Urothelium cell line (cell line): ENCODE measurements at regions not wholly inside any gene's neighbourhood (a gene's known extent, or its start where the extent isn't known, plus 50 kb on each side); places are given as distances from the start of the nearest gene placed in this dataset.
A peak's percentile ranks its signal among the peaks of the same experiment; 100 is the strongest.

Source experiments
- DNase-seq: peaks from one replicate; pipeline ENCODE4 v3.0.0; 2011; ENCODE audit warnings: low spot score, mixed read lengths
- FAIRE-seq: peaks from 2 replicates; lab custom pipeline; 2011; peaks lifted over from hg19 to GRCh38; lab: Jason Lieb, UNC

DNA sequence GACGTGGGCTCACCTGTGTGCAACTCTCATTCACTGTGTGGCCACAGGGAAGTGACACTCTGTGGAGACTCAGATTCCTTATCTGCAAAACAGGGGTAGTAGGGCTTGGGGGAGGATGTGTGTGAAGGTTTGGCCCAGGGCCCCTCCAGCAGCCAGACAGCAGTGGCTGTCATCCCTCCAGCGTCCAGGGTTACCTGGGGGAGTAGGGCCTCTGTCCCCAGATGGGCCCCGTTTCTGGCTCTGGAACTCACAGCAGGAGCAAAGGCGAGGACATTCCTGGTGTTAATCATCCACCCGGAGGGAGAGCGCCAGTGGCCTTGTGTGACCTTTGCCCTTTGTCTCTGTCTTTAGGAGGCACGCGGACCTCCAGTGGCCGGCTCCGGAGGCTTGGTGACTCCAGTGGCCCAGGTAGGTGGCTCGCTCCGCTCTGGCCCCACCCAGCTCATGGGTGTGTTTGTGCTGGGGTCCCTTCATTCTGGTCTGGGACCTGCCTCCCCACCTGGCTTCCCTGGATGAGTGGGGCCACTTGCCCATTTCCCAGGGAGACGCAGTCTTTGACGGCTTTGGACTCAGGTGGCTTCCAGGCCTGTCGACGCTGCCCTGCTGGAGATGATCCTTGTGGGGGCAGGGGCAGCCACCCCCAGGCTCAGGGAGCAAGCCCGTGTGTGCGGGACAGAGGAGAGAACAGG lies 166.2 kb downstream of the SEC14L1 start:
- DNase-seq = no peak
- FAIRE-seq = no peak

DNA sequence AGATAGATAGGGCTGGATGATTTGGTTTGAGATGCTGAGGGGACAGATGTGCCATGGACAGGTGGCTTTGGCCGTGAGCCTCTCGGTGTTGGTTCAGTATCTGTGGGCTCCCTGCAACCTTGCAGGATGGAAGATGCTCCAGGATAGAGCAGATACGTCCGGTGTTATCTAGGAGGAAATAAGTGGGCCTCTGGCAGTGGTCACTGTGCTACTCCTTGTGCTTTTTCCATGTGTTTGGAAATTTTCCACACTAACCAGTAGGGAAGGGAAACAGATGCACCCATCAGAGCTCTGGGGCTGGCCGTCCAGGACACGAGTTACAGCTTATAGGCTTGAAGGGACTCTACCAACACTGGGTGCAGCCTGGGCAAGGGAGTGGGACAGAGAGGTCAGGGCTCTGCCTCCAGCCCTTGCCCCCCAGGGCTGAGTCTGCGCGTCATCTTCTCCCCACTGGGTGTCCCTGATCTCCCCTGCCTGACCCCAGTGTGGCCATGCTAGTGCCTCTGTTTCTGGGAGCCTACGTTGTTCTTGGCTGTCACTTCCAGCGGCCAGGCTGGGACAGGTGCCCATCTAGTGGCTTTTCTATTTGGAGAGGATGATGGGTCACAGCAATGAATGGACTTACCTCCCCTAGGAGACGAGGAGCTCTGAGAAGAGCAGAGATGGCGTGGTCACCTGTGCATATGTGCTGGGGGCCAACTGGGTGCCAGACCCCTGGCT lies 166.9 kb downstream of the SEC14L1 start:
- DNase-seq (no peak), FAIRE-seq (no peak)

DNA sequence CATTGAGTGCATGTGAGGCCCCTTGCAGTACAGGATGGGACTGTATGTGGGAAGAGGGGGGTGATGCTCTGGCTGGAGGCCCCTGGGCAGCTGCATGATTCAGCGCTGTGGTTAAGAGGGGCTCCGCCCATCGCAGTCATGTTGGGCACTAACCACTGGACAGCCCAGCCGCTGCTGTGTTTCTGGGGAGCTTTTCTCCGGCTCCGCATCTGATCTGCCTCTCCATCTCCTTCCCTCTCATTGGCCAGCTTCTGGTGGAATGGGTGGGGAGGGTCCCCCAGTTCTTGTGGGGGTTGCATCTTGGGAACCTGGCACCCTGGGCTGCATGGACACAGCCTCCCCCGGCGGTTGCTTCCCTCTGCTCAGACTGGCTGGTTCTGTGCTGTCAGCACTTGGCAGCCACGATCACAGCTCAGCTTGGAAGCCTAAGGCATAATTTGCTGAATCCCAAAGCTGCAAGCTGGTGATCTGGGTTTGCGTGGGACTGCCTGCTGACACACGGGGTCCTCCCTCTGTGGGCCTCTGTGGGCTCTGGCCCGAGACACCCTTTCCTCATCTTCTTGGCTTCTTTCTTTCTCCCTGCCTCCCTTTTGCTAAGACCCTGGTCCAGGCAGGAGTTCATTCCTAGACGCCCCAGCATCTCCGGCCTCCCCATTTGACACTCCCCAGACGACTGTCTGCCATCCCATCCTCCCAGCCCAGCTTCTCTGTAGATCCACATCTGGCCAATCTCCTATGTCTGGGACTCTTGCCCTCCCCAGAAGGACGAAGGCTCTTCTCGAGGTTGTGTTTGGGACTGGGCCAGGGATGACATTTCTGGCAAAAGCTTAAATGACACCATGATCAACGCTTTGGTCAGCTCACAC lies 168.3 kb downstream of the SEC14L1 start:
- DNase-seq (peak; percentile 44), FAIRE-seq (peak; percentile 44)

DNA sequence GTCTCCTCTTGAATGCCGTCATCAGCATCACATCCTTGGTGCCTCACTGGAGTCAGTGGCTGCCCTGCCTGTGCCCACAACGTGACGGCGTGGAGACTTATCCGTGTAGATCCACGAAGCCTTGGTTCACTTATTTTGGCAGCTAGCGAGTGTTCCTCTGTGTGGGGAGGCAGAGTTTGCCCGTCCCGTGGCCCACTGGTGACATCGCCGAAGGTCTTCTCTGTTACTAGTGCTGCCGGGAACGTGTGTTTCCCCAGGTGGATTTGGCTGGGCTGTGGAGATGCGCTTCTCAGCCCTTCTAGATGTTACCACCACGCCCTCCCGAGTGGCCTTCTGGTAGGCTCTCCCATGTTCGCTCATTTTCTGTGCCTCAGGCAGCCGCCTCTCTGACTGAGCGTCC lies 169.6 kb downstream of the SEC14L1 start:
- DNase-seq = no peak

DNA sequence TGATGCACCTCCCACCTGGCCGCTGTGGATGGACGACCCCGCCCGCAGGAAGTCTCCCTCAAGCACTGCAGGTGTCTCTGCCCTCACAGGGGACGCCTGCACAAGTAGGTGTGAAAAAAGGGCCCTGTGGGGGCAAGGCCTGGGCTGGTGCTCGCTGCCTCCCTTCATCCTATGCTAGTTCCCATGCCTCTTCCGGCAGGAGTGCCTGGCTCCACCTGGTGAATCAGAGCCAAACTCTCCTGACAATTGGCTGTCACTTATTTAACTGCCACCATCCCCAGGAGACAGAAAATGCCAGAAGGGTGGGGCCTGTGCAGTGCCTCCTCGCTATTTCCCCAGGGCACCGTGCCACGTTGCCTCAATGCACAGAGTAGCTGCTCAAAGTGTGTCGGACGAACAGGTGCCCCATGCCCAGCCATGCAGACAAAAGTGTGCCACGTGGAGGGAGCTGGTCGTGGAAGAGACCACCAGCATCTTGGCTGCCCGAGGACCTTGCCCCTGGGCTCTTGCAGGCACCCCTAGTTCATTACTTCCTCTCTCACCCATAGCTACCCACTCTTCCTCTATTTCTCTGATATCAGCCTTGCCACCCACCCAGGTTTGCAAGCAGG lies 170.7 kb downstream of the SEC14L1 start:
- no peak for FAIRE-seq
- DNase-seq = no peak

More for the DNA sequence above, 169.6 kb downstream of the SEC14L1 start:
- peak; percentile 74 for FAIRE-seq

DNA sequence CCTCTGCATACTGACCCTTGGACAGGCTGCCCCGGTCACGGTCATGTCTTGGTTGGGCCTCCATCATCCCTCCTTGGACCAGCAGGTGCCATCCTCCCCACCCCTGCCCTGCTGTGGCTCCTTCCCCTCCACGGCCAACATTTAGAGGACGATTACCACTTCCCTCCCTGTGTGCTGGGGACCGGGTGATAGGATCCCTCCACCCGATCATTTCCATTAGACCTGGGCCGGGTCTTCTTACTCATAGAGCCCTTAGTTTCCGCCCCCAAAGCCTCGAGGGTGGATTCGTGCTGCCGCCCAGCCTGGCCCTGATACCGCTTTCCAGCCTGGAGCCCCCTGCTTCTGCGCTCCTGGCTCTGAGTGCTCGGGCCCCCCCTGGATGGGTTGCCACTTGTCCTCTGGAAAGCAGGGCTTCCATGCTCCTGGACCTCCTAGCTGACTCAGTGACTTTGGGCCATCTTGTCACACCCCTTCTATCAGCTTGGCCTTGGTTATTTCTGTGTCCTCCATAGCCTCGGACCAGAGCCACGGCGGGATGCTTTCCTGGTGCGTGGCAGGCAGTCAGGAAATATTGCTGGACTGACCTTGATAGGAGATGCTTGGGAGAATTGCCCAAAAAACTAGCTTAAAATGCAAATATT lies 171.4 kb downstream of the SEC14L1 start:
- FAIRE-seq (no peak), DNase-seq (no peak)

DNA sequence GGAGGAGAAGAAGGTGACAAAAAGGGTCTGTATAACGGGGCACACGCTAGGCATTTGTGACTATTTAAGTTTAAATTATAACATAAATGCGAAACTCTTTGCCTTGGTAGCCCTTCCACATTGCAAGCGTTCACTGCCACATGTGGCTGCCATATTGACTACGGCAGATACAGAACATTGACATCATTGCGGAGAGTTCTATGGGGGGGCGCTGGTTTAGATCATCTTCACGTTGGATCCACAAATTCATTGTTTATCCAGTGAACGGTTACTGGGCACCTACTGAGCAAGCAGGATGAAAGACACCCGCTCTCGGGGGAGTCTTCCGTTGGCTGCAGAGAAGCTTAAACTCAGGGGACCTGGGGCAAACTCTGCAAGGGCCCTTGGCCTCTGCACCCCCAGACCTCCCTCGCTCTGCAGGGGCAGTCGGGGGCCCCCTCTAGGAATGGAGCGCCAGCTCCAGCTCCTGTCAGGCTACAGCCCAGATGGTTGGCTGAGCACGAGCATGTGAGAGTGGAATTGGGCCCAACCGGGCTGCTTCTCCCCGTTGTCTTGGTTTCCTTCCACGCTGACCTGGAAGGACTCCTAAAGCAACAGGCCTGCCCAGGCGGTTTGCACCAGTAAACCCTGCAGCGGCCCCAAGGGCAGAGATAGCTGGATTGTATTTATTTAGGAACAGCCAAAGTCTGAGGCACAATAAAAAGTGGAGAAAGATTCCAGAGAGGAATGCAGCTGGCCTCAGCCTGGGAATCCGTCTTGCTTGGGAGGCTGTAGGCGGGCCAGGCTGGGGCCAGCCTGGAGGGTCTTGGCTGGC lies 172.2 kb downstream of the SEC14L1 start:
- DNase-seq (no peak), FAIRE-seq (no peak)

DNA sequence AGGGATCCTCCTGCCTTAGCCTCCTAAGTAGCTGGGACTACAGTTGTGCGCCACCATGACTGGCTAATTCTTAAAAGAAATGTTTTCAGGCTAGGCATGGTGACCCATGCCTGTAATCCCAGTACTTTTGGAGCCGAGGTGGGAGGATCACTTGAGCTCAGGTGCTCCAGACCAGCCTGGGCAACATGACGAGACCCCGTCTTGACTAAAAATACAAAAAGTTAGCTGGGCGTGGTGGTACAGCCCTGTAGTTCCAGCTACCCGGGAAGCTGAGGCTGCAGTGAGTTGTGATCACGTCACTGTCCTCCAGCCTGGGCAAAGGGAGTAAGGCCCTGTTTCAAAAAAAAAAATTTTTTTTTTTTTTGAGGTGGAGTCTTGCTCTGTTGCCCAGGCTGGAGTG lies 173.1 kb downstream of the SEC14L1 start:
- DNase-seq = no peak
- FAIRE-seq = no peak

DNA sequence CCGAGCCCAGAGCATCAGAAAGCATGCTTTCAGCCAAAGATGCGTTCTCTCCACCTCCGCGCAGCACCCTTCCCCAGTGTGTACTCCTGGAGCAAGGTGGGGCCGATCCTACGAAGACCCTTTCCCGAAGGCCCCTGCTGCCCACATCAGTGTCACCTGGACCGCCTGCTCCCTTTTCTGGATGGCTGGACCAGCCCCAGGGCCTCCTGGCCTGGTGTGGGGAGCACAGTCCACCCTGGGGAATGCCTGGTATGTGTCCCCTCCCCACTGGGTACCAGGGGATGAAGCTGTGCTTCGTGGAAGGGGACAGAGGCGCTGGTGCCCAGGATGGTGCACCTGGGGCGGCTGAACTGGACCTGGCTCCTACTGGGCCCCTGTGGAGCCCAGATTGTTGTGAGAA lies 173.8 kb downstream of the SEC14L1 start:
- FAIRE-seq = no peak

DNA sequence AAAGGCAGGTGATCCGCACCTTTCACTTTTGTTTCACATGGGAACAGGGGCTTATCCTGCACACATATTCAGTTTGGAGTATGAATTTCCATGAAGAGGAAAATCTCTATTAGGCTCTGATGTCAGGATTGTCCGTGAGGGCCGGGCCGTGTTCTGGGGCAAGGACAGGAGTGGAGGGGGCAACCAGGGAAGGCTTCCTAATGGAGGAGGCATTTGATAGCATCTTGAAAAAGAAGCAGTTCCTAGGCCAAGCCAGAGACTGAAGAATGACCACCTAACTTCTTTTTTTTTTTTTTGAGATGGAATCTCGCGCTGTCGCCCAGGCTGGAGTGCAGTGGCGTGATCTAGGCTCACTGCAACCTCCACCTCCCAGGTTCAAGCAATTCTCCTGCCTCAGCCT lies 174.2 kb downstream of the SEC14L1 start:
- FAIRE-seq (no peak), DNase-seq (no peak)

More for the DNA sequence above, 173.8 kb downstream of the SEC14L1 start:
- no peak for DNase-seq

DNA sequence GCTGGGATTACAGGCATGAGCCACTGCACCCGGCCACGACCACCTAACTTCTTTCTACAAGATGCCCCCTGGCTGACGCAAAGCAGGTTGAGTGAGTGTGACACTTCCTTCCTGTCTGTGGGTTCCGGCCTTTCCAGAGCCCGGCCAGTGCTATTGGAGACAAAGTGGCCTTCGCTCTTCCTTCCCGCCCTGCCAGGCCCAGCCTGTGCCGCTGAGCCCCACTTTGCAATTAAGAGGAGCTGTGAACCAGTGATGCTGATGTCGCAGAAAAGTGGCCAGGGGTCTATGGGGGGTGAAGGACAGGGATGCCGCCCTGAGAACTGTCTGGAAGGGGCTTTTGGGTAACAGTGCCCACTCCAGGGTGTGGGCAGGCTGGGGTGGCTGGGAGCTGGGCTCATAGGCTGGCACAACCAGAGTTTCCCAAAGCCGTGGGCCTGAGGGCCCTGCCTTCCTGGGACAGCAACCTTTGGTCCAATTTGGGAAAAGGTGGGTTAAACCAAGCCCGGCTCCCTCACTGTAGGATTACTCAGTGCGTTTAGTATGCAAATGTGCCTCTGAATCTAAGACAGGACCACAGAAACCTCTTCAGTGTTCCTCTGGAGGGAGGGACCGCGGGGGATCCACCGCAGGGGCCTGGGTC lies 174.9 kb downstream of the SEC14L1 start:
- FAIRE-seq = no peak
- peak; percentile 40 for DNase-seq

DNA sequence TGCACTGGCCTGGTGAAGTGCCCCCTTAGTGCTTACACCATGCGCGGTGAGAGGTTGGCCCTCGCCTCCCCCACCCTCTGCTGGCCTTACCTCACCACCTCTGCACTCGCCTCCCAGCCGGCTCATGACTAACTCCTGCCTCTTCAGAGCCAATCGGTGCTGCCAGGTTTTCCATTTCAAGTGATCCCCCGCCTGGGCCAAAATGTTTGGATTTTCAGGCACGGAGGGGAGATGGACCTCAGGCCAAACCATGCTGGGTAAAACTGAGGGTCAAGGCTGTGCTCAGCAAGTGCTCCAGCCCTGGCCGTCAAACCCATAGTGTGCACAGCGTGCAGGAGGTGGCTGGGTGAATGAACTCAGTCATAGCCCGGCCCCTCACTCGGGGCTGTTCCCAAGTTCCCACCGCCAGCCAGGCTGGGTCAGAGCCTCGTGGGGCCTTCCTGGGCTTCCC lies 175.4 kb downstream of the SEC14L1 start:
- DNase-seq (peak; percentile 83), FAIRE-seq (peak; percentile 65)

DNA sequence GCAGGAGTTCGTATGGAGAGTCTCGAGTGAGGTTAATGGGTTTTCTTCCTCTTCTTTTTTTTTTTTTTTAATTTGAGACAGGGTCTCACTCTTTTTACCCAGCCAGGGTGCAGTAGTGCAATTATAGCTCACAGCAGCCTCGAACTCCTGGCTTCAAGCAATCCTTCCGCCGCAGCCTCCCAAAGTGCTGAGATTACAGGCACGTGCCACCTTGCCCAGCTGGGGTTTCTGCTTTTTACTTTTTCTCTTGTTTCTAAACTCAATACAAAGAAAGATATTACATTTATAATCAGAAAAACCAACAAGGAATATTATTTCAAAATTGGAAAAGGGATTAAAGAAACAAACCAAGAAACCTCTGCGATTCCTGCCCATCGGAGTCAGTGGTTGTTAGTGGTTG lies 175.9 kb downstream of the SEC14L1 start:
- no peak for FAIRE-seq

DNA sequence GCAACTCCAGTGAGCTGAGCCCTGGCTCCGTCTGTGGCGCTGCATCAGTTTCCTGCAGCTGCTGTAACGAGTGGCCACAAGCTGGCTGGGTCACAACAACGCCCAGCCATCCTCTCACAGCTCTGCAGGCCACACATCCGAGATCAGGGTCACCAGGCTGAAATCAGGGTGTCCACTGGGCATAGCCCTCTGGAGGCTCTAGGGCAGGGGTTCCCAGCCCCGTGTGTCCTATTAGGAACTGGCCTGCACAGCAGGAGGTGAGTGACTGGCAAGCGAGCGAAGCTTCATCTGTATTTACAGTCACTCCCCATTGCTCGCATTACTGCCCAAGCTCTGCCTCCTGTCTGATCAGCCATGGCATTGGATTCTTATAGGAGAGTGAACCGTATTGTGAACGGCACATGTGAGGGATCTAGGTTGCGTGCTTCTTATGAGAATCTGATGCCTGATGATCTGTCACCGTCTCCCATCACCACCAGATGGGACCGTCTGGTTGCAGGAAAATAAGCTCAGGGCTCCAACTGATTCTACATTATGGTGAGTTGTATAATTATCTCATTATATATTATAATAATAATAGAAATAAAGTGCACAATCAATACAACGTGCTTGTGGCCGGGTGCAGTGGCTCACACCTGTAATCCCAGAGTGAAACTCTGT lies 176.5 kb downstream of the SEC14L1 start:
- no peak for DNase-seq
- FAIRE-seq = peak; percentile 42

More for the DNA sequence above, 175.9 kb downstream of the SEC14L1 start:
- no peak for DNase-seq

DNA sequence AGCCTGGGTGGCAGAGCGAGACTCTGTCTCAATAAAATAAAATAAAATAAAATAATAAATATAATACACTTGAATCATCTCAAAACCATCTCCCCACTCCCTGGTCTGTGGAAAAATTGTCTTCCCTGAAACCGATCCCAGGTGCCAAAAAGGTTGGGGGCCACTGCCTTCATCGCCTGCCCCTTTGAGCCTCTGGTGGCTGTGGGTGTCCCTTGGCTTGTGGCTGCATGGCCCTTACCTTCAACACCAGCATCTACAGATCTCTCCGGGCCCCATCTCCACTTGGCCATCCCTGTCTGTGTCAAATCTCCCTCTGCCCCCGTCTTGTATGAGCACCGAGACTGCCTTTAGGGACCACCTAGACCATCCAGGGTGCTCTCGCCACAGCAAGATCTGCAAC lies 177.3 kb downstream of the SEC14L1 start:
- FAIRE-seq (no peak), DNase-seq (no peak)

DNA sequence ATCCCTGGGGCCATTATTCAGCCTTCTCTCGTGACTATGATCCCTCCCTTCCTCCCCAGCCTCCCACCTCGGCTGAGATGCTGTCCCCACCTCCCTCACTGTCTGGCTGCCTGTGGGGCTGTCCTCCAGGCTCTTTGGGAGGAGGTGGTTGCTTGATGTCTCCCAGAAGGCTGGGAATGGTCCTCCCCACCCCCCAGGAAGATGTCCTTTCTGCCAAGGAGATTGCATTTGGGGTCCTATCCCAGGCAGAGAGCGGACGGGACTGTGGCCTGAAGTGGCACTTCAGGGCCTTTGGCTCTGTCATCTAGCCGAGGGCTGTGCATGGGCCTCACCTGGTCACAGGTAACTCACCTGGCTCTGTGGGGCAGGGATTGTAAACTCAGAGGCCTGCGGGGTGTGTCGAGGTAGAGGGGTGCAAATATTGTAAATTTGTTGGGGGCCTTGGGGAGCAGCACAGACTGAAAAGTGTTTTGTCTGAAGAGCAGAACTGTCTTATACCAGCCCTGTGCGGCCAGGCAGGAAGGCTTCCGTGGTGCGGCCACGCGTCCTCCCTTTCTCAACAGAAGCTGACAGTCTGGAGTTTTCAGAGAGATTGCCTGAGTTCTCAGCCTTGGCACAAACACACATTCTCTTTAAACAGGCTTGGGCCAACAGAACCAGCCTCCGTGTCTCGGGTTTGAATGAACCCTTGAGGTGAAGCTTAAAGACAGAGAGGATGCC lies 177.9 kb downstream of the SEC14L1 start:
- DNase-seq (no peak), FAIRE-seq (no peak)

DNA sequence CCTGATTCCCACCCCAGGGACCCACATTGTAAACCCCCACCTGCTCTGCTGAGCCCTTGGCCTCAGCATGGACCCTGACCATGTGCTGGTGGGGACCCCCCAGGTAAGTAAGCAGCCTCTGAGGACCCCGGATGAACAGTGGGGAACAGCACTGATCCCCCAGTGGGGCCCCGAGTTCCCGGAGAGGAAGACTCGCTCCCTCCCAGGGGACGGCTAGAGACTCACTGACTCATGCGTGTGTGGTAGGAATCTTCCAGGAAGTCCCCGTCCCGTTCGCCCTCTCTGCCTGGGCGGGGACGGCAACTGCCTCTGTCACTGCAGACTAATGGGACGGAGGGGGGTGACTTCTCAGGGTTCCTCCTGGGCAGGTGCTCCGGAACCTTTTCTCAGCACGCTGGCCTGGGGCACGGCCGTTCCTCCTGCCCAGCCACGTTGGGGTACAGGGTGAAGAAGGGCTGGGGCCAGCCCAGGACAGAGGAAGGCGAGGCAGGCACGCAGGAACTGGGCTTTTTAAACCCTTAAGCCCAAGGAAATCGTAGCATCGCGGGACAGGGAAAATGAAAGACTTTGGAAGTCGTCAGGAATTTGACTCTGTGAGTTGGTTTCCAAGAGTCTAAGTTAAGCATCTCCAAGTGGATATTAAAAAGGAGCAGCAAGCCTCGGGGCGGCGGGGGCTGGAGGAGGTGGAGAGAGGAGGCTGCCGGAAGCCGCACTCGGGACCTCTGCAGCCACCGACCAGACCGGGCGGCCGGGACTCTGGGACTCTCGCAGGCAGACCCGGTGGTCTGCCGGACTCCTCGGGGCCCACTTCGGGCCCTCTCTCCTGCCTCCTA lies 178.7 kb downstream of the SEC14L1 start:
- DNase-seq = peak; percentile 91
- FAIRE-seq = peak; percentile 55
